GM19468 (cell line): ENCODE measurements at regions not wholly inside any gene's neighbourhood (a gene's known extent, or its start where the extent isn't known, plus 50 kb on each side); places are given as distances from the start of the nearest gene placed in this dataset.

Source experiments
- ATAC-seq: cut with Tn5 transposase; IDR thresholded peaks from one replicate; pipeline ENCODE4 v1.9.1; 2021; ENCODE audit warnings: mild to moderate bottlenecking, moderate library complexity, moderate number of reproducible peaks; ENCODE audit not compliant: unreplicated experiment; ENCODE audit errors: extremely low read depth

DNA sequence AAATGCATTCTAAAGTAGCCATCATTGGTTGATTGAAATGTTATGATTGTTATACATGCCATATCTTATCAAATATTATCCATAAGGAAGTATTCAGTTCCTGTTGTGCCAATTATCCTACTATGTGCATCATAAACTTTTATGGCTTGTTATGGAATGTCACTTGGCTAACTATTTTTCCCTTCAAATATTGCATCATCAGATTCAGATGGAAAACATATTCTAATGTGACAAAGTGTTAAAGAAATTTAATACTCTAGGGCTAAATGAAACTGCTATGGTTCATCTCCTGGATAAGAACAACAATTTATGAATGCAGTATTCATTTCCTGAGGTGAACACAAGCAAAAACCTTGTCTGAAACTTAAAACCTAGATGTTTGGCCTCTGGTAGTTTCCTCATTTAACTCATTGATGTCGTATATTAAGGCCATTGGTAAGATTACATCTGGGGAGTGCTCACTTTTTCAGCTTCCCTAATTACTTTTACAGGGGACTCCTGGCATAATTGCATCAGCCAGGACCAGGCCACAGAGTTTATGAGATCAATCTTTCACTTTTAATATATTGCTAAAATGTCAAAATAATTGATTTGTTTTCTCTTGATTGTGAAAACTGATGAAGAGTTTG lies 134.9 kb upstream of the CEP162 start:
- no peak for ATAC-seq

GRCh38 chr6:84361372-84362192 lies 134.1 kb upstream of the CEP162 start:
- ATAC-seq: no peak

GRCh38 chr6:84360039-84360438 lies 132.6 kb upstream of the CEP162 start:
- ATAC-seq: no peak

GRCh38 chr6:84358581-84358980 lies 131.1 kb upstream of the CEP162 start:
- ATAC-seq: no peak

DNA sequence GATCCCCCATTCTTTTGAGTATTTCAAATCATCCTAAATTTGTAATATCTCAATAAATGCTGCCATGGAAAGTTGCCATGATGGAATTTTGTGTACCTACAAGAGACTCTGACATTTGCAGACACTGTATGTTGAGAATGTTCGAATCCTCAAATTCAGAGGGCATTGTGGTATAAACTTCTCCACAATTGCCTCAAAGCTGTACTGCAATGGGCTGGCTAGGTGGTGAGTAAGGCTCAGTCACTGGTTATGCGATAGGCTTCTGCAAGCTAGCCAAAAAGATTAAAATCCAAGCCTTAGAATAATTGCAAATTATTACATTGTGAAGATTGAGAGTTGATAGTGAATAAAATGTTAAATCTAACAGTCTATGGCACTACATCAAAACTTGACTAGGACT lies 130.2 kb upstream of the CEP162 start:
- ATAC-seq: no peak

DNA sequence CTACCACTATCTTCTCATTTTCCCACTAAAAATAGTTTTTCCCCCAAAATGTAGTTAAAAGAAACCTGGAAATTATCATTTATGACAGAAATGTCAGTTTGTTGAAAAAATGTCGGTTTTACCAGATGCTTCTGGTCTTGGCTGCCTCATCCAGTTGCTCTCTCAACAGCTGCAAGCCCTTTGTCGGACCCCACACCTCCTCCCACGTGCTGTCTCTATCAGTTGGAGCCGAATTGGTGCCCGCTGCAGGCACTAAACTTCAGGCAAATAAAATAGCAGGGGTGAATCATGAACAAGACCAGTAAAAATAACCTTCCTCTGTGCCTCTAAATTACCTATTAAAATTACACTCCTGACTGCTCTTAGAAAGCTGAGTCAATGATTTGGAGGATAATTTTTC lies 129.5 kb upstream of the CEP162 start:
- ATAC-seq: no peak

DNA sequence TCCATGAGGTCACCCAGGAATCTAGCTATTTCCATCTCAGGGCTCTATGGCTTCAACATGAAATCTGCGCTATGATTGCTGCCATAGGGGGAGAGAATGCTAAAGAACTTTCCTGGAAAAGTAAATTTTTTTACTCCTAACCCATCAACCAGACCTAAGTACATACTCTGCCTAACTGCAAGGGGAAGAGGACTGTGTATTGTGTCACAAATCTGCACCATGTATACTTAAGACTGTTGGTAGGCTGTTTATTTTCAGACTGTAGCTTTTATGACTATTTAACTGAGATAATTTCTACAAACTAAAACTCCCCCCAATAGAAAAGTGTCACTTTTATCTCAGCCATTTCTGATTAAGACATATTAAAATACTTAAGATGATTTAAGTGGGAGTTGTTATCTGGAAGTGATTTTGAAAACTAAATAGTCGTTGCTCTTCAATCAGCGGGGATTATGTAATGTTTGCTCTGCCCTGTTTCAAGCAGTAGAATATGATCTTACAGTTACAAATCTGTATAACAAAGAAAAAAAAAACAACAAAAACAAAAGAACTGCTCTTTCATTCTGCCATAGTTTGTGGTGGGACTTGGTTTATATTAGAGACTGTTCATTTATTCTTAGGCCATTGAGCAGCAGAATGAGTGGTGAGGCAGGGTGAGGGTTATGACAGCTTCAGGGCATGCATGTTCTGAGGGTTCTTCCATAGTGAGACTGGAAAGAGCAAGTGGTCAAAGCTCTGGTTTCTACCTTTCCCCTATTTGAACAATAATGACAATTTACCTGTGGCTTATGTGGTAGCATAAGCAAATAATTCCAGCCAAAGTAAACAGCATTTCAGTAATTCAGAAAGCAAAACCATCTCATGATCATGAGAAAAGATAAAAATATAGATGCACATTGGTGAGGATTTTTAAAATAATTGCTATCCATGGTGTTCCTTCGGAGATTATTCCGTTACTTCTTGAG lies 126.3 kb upstream of the CEP162 start:
- ATAC-seq: no peak

DNA sequence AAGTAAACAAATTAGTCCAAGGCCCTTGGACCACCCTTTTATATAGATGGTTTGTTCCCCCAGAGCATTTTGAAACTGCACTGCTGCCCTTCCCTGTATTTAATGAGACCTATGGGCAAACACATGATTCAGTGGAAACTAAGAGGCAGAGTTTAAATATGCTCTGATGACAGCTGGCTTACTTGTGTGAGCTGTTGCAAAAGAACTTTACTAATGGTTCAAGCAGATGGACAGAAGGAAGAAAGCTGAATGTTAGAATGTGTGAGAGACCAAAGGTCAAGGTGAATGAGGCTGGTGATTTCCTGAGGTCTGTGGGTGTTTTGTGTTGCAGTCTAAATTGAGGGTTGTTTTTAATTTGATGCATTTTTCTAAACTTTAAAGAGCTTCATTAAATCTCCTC lies 123.0 kb upstream of the CEP162 start:
- no peak for ATAC-seq

DNA sequence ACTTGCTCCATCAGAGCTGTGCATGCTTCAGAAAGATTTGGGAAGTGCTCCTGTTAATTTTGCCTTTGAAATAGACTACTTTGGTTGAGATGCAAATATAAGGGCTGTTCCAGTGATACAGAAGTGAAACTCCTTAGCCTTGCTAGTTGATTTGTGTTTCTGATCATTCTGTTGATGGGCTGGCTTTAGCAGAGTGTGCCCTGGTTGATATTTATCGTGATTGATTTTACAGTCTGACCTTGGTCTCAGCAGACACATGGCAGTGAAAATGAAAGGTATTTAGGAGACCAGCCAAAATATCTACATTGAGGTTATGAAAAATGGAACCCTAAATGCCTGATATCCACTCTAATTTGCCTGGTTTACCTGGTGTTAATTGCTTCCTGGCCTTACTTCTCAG lies 122.1 kb upstream of the CEP162 start:
- ATAC-seq: no peak

DNA sequence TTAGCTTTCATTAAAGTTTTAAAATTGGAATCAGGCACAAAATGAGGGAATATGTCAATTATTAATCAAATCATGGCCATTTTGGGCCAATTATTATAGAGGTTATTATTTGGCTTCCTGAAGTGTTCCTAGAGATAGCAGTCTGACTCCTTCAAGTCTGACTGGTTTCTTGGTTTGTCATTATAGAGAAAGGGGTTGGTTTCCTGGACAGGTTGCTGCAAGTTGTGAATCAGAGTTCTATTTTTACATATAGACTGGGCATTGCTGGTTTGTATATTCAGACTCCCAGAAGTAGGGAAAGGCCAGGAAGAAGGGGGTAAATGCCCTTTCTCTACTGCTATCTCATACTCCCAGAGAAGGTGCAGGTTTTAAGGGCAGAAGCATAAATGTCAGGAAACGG lies 121.4 kb upstream of the CEP162 start:
- ATAC-seq: no peak

GRCh38 chr6:84346372-84346771 lies 118.9 kb upstream of the CEP162 start:
- no peak for ATAC-seq

DNA sequence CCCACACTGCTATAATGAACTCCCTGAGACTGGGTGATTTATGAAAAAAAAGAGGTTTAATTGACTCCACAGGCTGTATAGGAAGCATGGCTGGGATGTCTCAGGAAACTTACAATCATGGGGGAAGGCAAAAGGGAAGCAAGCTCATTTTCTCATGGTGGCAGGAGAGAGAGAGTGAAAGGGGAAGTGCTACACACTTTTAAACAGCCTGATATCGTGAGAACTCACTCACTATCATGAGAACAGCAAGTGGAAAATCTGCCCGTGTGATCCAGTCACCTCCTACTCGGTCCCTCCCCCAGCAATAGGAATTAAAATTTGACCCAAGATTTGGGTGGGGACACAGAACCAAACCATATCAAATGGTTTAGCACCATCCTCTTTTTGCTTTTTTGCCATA lies 116.6 kb upstream of the CEP162 start:
- no peak for ATAC-seq

- ATAC-seq: no peak
Measured at GRCh38 chr6:84340422-84340821, 113.0 kb upstream of the CEP162 start.

GRCh38 chr6:84333842-84334241 lies 106.4 kb upstream of the CEP162 start:
- no peak for ATAC-seq

DNA sequence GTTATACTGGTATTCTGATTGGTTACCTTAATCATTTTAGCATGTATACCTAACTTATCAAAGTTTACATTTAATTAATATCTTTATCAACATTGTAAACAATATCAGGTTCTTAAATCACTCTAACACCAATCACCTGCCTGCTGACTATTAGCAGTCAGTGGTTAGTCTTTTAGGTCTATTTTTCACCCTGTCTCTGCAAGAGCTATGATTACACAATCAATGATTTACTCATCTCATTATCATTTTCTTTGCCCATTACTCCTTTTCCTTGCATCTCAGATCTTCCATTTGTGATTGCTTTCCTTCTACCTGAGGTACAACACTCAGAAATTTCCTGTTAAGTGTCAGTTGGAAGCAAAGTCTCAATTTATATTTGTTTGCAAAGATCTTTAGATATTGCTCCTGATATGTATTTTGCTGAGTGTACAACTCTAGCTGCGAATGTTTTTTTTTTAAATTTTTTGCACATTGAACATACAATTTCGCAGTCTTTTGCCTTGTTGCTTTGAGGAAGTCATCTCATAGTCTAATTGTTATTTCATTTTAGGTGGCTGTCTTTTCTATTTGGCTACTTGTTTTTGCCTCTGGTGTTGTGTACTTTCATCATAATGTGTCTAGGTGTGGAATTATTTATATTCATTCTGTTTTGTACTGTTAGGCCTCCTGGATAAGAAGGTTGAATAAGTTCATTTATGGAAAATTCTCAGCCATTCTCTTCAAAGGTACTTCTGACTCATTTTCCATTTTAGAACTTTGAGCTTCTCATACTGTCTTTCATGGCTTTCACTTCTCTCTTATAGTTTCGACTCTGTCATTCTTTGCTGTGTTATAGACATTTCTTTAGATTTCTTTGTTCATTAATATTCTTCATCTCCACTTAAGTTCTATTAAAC lies 104.9 kb upstream of the CEP162 start:
- no peak for ATAC-seq

- no peak for ATAC-seq
Measured at GRCh38 chr6:84330325-84330724, 102.9 kb upstream of the CEP162 start.

GRCh38 chr6:84329516-84329915 lies 102.1 kb upstream of the CEP162 start:
- no peak for ATAC-seq

DNA sequence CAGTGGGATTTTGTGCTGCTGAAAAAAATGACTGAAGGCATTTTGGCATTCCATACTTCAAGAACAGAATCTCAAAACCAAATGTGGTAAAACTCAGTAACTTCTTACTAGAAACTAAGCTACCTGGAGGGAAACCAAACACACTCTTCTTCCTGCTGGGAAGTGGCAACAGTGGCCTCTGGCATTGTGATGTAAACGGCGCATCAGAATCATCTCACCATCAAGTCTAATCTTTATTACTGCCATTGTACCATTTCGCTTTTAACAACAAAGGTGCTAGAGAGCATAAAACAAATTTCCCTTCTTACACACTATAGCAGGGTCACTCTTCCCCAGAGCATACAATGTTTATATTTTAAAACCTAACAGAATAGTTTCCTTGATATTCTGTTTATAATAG lies 101.6 kb upstream of the CEP162 start:
- ATAC-seq: no peak

DNA sequence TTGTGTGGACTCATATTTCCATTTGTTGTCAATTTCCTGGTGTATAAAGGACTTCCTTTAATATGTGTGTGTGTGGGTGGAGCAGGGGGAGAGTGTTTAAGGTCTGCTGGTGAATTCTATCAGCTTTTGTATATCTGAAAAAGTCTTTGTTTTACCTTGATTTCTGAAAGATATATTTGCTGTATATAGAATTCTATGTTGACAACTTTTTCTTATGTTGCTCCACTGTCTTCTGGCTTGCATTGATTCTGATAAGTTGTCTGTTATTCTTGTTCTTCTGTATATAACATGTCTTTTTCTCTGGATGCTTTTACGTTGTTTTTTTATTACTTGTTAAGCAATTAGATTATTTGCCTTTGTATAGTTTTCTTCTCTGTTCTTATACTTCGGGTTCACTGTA lies 90.0 kb upstream of the CEP162 start:
- ATAC-seq: no peak

- no peak for ATAC-seq
Measured at GRCh38 chr6:84314377-84314898, 87.0 kb upstream of the CEP162 start.
